HG03039 (cell line): ENCODE measurements at regions not wholly inside any gene's neighbourhood (a gene's known extent, or its start where the extent isn't known, plus 50 kb on each side); places are given as distances from the start of the nearest gene placed in this dataset.
"Not testable (repeated sequence)": the region's sequence is repeated elsewhere in the genome, so short reads cannot be mapped to it uniquely, and the experiment has no call there.

Experiments used
- ATAC-seq: cut with Tn5 transposase; IDR thresholded peaks from one replicate; pipeline ENCODE4 v1.9.1; 2021; ENCODE audit warnings: mild to moderate bottlenecking, moderate library complexity; ENCODE audit not compliant: unreplicated experiment

GRCh38 chr14:71355324-71356201 lies 448.3 kb downstream of the PCNX1 start:
- no peak for ATAC-seq

GRCh38 chr14:71358209-71358931 lies 451.1 kb downstream of the PCNX1 start:
- ATAC-seq: no peak

- not testable (repeated sequence) for ATAC-seq
These were observed 451.7 kb downstream of the PCNX1 start for GRCh38 chr14:71358932-71359421.

GRCh38 chr14:71359823-71360222 lies 452.6 kb downstream of the PCNX1 start:
- ATAC-seq: no peak

GRCh38 chr14:71361336-71361735 lies 454.1 kb downstream of the PCNX1 start:
- no peak for ATAC-seq

GRCh38 chr14:71361874-71362273 lies 454.6 kb downstream of the PCNX1 start:
- ATAC-seq: no peak

- no peak for ATAC-seq
These were observed 455.0 kb downstream of the PCNX1 start for GRCh38 chr14:71362282-71362681.

GRCh38 chr14:71362920-71363584 lies 455.8 kb downstream of the PCNX1 start:
- no peak for ATAC-seq

- ATAC-seq: no peak
These were observed 457.0 kb downstream of the PCNX1 start for GRCh38 chr14:71363946-71364925.

- no peak for ATAC-seq
These were observed 458.1 kb downstream of the PCNX1 start for GRCh38 chr14:71365361-71365760.

- ATAC-seq: no peak
These were observed 459.6 kb downstream of the PCNX1 start for GRCh38 chr14:71366861-71367260.

- no peak for ATAC-seq
These were observed 464.6 kb downstream of the PCNX1 start for GRCh38 chr14:71371711-71372396.

GRCh38 chr14:71372411-71372838 lies 465.2 kb downstream of the PCNX1 start:
- ATAC-seq: no peak

GRCh38 chr14:71373773-71374172 lies 466.5 kb downstream of the PCNX1 start:
- no peak for ATAC-seq

- ATAC-seq: no peak
These were observed 467.7 kb downstream of the PCNX1 start for GRCh38 chr14:71374989-71375388.

GRCh38 chr14:71377099-71377498 lies 469.8 kb downstream of the PCNX1 start:
- no peak for ATAC-seq

- ATAC-seq: no peak
These were observed 473.0 kb downstream of the PCNX1 start for GRCh38 chr14:71380271-71380670.

GRCh38 chr14:71381814-71382213 lies 474.6 kb downstream of the PCNX1 start:
- no peak for ATAC-seq

- no peak for ATAC-seq
These were observed 475.1 kb downstream of the PCNX1 start for GRCh38 chr14:71382315-71382714.

- no peak for ATAC-seq
These were observed 476.3 kb downstream of the PCNX1 start for GRCh38 chr14:71383510-71383909.
